GM23338 (cell line): ENCODE measurements at regions not wholly inside any gene's neighbourhood (a gene's known extent, or its start where the extent isn't known, plus 50 kb on each side); places are given as distances from the start of the nearest gene placed in this dataset.

ENCODE experiments used
- ATAC-seq: fragments of 200-7000 bp; cut with Tn5 transposase; 3 replicates; pipeline ENCODE4 v1.9.1; 2020
- DNase-seq: peaks from one replicate; pipeline ENCODE4 v3.0.0-alpha.2; 2015; ENCODE audit warnings: low spot score
- H2AFZ ChIP-seq: fragments of 200-600 bp; sonication (generic); 2 replicates; pipeline ENCODE4 v1.8.0; 2016; ENCODE audit warnings: antibody characterized with exemption, mild to moderate bottlenecking, moderate library complexity
- H3F3A ChIP-seq: fragments of 200-600 bp; sonication (generic); replicated peaks from 2 replicates; pipeline ENCODE4 v1.8.0; 2017; ENCODE audit warnings: antibody characterized with exemption, mixed run types, low read depth
- H3K27ac ChIP-seq: fragments of 200-600 bp; sonication (generic); 2 replicates; pipeline ENCODE4 v1.6.1; 2016; ENCODE audit warnings: low read depth
- H3K27me3 ChIP-seq: fragments of 200-600 bp; sonication (generic); 2 replicates; pipeline ENCODE4 v1.8.0; 2016; ENCODE audit warnings: mild to moderate bottlenecking, mixed run types, moderate library complexity; ENCODE audit not compliant: insufficient read depth
- H3K36me3 ChIP-seq: fragments of 200-600 bp; sonication (generic); 2 replicates; pipeline ENCODE4 v1.8.0; 2016; ENCODE audit warnings: mild to moderate bottlenecking; ENCODE audit not compliant: insufficient read depth
- H3K4me1 ChIP-seq: fragments of 200-600 bp; sonication (generic); 2 replicates; pipeline ENCODE4 v1.8.0; 2016; ENCODE audit warnings: mild to moderate bottlenecking, moderate library complexity; ENCODE audit not compliant: insufficient read depth
- H3K4me2 ChIP-seq: fragments of 200-600 bp; sonication (generic); 2 replicates; pipeline ENCODE4 v1.7.1; 2017; ENCODE audit warnings: mixed run types
- H3K4me3 ChIP-seq: fragments of 200-600 bp; sonication (generic); 2 replicates; pipeline ENCODE4 v1.6.1; 2016; ENCODE audit warnings: mixed run types
- H3K79me2 ChIP-seq: fragments of 200-600 bp; sonication (generic); replicated peaks from 2 replicates; pipeline ENCODE4 v1.8.0; 2017; ENCODE audit warnings: mild to moderate bottlenecking; ENCODE audit not compliant: insufficient read depth
- H3K9me2 ChIP-seq: fragments of 200-600 bp; sonication (generic); 2 replicates; pipeline ENCODE4 v1.8.0; 2017; ENCODE audit not compliant: insufficient read depth
- H4K20me1 ChIP-seq: fragments of 200-600 bp; sonication (generic); replicated peaks from 2 replicates; pipeline ENCODE4 v1.8.0; 2017; ENCODE audit warnings: mild to moderate bottlenecking; ENCODE audit not compliant: insufficient read depth
- H3K27ac Mint-ChIP-seq: 2 replicates; pipeline ENCODE4 v1.8.0; 2020; ENCODE audit warnings: inconsistent platforms, mild to moderate bottlenecking, moderate library complexity, mixed read lengths
- H3K27me3 Mint-ChIP-seq: 3 replicates; pipeline ENCODE4 v1.8.0; 2022; ENCODE audit warnings: low read depth, mild to moderate bottlenecking, moderate library complexity, mixed read lengths, inconsistent platforms; ENCODE audit not compliant: insufficient read depth, poor library complexity
- H3K36me3 Mint-ChIP-seq: 3 replicates; pipeline ENCODE4 v1.8.0; 2021; ENCODE audit warnings: low read depth, mild to moderate bottlenecking, inconsistent platforms, moderate library complexity, mixed read lengths
- H3K4me1 Mint-ChIP-seq: 3 replicates; pipeline ENCODE4 v1.8.0; 2020; ENCODE audit warnings: mild to moderate bottlenecking, inconsistent platforms, mixed read lengths
- H3K4me3 Mint-ChIP-seq: 3 replicates; pipeline ENCODE4 v1.8.0; 2021; ENCODE audit warnings: moderate library complexity, mild to moderate bottlenecking, inconsistent platforms, mixed read lengths
- H3K9me3 Mint-ChIP-seq: 3 replicates; pipeline ENCODE4 v1.8.0; 2020; ENCODE audit warnings: moderate library complexity, mild to moderate bottlenecking, inconsistent platforms, mixed read lengths
- CREB1 ChIP-seq: fragments of 250-450 bp; sonication (Bioruptor Pico); IDR thresholded peaks from 2 replicates; pipeline ENCODE4 v1.5.0; 2020; ENCODE audit warnings: low read depth, mild to moderate bottlenecking, moderate library complexity
- ETS1 ChIP-seq: IDR thresholded peaks from 2 replicates; pipeline ENCODE4 v1.6.1; 2016; ENCODE audit warnings: antibody characterized with exemption
- EZH2 ChIP-seq: fragments of 200-600 bp; sonication (generic); IDR thresholded peaks from one replicate; pipeline ENCODE4 v1.8.0; 2017; ENCODE audit warnings: antibody characterized with exemption, mild to moderate bottlenecking, low read depth; ENCODE audit not compliant: unreplicated experiment
- EZH2phosphoT487 ChIP-seq: fragments of 200-600 bp; sonication (generic); IDR thresholded peaks from one replicate; pipeline ENCODE4 v1.8.1; 2018; ENCODE audit warnings: antibody characterized with exemption; ENCODE audit not compliant: unreplicated experiment
- JUNB ChIP-seq: IDR thresholded peaks from one replicate; pipeline ENCODE4 v1.6.1; 2016; ENCODE audit warnings: antibody characterized with exemption; ENCODE audit not compliant: unreplicated experiment
- POLR2AphosphoS5 ChIP-seq: IDR thresholded peaks from 2 replicates; pipeline ENCODE4 v1.6.1; 2016; ENCODE audit warnings: antibody characterized with exemption, low read depth
- REST ChIP-seq: IDR thresholded peaks from one replicate; pipeline ENCODE4 v1.6.1; 2018; ENCODE audit warnings: antibody characterized with exemption; ENCODE audit not compliant: unreplicated experiment
- STAT1 ChIP-seq: IDR thresholded peaks from one replicate; pipeline ENCODE4 v1.6.1; 2016; ENCODE audit warnings: antibody characterized with exemption; ENCODE audit not compliant: unreplicated experiment
- ZNF114 ChIP-seq: fragments of 250-450 bp; sonication (Bioruptor Pico); IDR thresholded peaks from 2 replicates; pipeline ENCODE4 v1.5.0; 2020; ENCODE audit warnings: mild to moderate bottlenecking, moderate library complexity
- ZNF331 ChIP-seq: fragments of 250-450 bp; sonication (Bioruptor Pico); IDR thresholded peaks from 2 replicates; pipeline ENCODE4 v1.5.0; 2020; ENCODE audit warnings: low read depth, mild to moderate bottlenecking, moderate library complexity
- ZNF462 ChIP-seq: fragments of 250-450 bp; sonication (Bioruptor Pico); IDR thresholded peaks from 2 replicates; pipeline ENCODE4 v1.5.0; 2020; ENCODE audit warnings: mild to moderate bottlenecking, moderate library complexity
- TF ChIP-seq, protein P1 (sequence below), 2 experiments: fragments of 200-600 bp in 1 of 2; sonication (generic) in 1 of 2; conservative IDR thresholded peaks; 2 replicates each; pipeline versions ENCODE4 v1.5.1 to v1.6.1; 2016 to 2017; ENCODE audit warnings: antibody characterized with exemption in 2 of 2, low read depth in 2 of 2, mild to moderate bottlenecking in 2 of 2, moderate library complexity in 1 of 2

GRCh38 chr2:55986700-55987440, 63.3 kb upstream of the EFEMP1 start:
- H3K4me1 ChIP-seq = no peaks in the 10 kb centered on the region
- Mint-ChIP-seq H3K36me3 (no peaks in the 10 kb centered on the region), H3K9me3 (no peaks in the 10 kb centered on the region), H3K4me1 (peaks cover 7% of the 10 kb centered on the region; the same call in 2 of the 3 replicates), H3K27ac (no peak overlapping the region), H3K4me3 (no peak overlapping the region), H3K27me3 (no peaks in the 10 kb centered on the region)
- H3F3A ChIP-seq = no peaks in the 10 kb centered on the region
- no peak overlapping the region for H3K27ac ChIP-seq
- no peaks in the 10 kb centered on the region for H4K20me1 ChIP-seq
- no peak overlapping the region for H3K4me3 ChIP-seq
- ATAC-seq (no peak), DNase-seq (no peak)
- no peaks in the 10 kb centered on the region for H3K27me3 ChIP-seq
- H3K36me3 ChIP-seq = no peaks in the 10 kb centered on the region
- no peaks in the 10 kb centered on the region for H3K79me2 ChIP-seq
- no peaks in the 10 kb centered on the region for H3K9me2 ChIP-seq
- TF ChIP-seq ZNF331 (CRISPR knock-in tag) (no peak), ETS1 (no peak), POLR2AphosphoS5 (no peak), REST (no peak), STAT1 (no peak), CREB1 (CRISPR knock-in tag) (no peak), EZH2 (no peak), ZNF114 (CRISPR knock-in tag) (no peak), EZH2phosphoT487 (no peak), ZNF462 (no peak), JUNB (no peak)
- TF ChIP-seq, protein P1, sequence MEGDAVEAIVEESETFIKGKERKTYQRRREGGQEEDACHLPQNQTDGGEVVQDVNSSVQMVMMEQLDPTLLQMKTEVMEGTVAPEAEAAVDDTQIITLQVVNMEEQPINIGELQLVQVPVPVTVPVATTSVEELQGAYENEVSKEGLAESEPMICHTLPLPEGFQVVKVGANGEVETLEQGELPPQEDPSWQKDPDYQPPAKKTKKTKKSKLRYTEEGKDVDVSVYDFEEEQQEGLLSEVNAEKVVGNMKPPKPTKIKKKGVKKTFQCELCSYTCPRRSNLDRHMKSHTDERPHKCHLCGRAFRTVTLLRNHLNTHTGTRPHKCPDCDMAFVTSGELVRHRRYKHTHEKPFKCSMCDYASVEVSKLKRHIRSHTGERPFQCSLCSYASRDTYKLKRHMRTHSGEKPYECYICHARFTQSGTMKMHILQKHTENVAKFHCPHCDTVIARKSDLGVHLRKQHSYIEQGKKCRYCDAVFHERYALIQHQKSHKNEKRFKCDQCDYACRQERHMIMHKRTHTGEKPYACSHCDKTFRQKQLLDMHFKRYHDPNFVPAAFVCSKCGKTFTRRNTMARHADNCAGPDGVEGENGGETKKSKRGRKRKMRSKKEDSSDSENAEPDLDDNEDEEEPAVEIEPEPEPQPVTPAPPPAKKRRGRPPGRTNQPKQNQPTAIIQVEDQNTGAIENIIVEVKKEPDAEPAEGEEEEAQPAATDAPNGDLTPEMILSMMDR (conservative IDR thresholded peaks at IDR 0.05; ENCODE audit: low read depth in 2 of 2) = no peak
- H3K4me2 ChIP-seq = no peak overlapping the region
- H2AFZ ChIP-seq = no peak overlapping the region
